ENCODE measurements at regions not wholly inside any gene's neighbourhood (a gene's known extent, or its start where the extent isn't known, plus 50 kb on each side); places are given as distances from the start of the nearest gene placed in this dataset.
A peak's percentile ranks its signal among the peaks of the same experiment; 100 is the strongest.
"Not testable (repeated sequence)": the region's sequence is repeated elsewhere in the genome, so short reads cannot be mapped to it uniquely, and the experiment has no call there.

GRCh38 chr6:92109956-92110355 is 1309.4 kb downstream of the EPHA7 start:
- no peak overlapping the region for H3K4me3 ChIP-seq (ENCODE audit: low read depth, low read length)
- no peak for DNase-seq (ENCODE audit: low read depth)
- TF ChIP-seq CTCF (conservative IDR thresholded peaks at IDR 0.05; ENCODE audit: low read depth, low read length) = no peak

- no peak for TF ChIP-seq CTCF (conservative IDR thresholded peaks at IDR 0.05; ENCODE audit: low read depth, low read length)
- H3K4me3 ChIP-seq (ENCODE audit: low read depth, low read length) = no peak overlapping the region
- no peak for DNase-seq (ENCODE audit: low read depth)
These were observed 1310.1 kb downstream of the EPHA7 start for GRCh38 chr6:92109256-92109655.

- no peak for DNase-seq (ENCODE audit: low read depth)
- TF ChIP-seq CTCF (conservative IDR thresholded peaks at IDR 0.05; ENCODE audit: low read depth, low read length) = no peak
- H3K4me3 ChIP-seq (ENCODE audit: low read depth, low read length) = no peak overlapping the region
These were observed 1332.6 kb downstream of the EPHA7 start for GRCh38 chr6:92086750-92087149.

- not testable (repeated sequence) for DNase-seq (ENCODE audit: low read depth); H3K4me3 ChIP-seq (ENCODE audit: low read depth, low read length)
These were observed 1335.4 kb downstream of the EPHA7 start for GRCh38 chr6:92083914-92084313.

- H3K4me3 ChIP-seq (ENCODE audit: low read depth, low read length) = no peak overlapping the region
- no peak for TF ChIP-seq CTCF (conservative IDR thresholded peaks at IDR 0.05; ENCODE audit: low read depth, low read length)
- DNase-seq (ENCODE audit: low read depth) = no peak
These were observed 1347.0 kb downstream of the EPHA7 start for GRCh38 chr6:92072387-92072786.

- DNase-seq (ENCODE audit: low read depth) = no peak
- no peak overlapping the region for H3K4me3 ChIP-seq (ENCODE audit: low read depth, low read length)
- no peak for TF ChIP-seq CTCF (conservative IDR thresholded peaks at IDR 0.05; ENCODE audit: low read depth, low read length)
These were observed 1349.6 kb downstream of the EPHA7 start for GRCh38 chr6:92069781-92070180.

GRCh38 chr6:92052513-92052912 is 1366.8 kb downstream of the EPHA7 start:
- H3K4me3 ChIP-seq (ENCODE audit: low read depth, low read length) = no peak overlapping the region
- no peak for TF ChIP-seq CTCF (conservative IDR thresholded peaks at IDR 0.05; ENCODE audit: low read depth, low read length)
- DNase-seq (ENCODE audit: low read depth) = no peak

- peak; percentile 4 for DNase-seq (ENCODE audit: low read depth)
- no peak for TF ChIP-seq CTCF (conservative IDR thresholded peaks at IDR 0.05; ENCODE audit: low read depth, low read length)
- H3K4me3 ChIP-seq (ENCODE audit: low read depth, low read length) = no peak overlapping the region
These were observed 1369.1 kb downstream of the EPHA7 start for GRCh38 chr6:92050216-92050615.
